ENCODE measurements at regions not wholly inside any gene's neighbourhood (a gene's known extent, or its start where the extent isn't known, plus 50 kb on each side); places are given as distances from the start of the nearest gene placed in this dataset.

DNA sequence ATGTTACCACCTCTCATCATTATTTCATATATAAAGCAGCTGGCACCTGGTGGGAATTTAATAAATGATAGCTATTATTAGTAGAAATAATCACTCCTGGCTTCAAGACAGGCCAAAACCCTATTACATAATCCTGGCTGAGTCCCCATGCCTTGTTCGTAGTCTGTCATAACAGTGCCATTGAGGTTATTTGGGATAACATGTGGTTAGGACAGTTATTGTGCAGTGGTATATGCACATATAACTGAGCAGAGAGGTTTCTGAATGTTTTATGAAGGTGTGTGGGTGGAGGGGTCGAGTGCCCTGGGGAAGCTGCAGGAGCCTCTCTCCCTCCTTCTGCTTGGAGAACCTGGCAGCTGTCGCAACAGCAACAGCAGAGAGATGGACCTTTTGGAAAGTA is 162.4 kb upstream of the NABP1 start:
- no peak for DNase-seq (ENCODE audit: low read depth)

DNA sequence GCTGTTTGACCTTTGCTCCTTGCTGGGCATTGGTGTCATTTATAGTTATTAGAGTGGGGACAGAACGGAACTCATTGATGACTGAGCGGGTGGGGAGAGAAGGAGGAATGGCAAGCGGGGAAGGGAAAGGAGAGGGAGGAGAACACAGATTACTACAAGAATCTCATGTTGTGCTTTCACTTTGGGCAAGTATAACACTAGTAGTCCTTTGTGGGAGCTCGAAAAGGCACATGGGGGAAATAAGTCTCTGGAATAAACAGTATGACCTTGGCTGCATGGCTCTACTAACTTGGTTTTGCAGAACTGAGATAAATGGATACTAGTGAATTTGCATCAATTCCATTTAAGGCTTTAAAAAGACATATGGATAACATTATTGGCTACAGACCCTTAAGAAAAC is 161.7 kb upstream of the NABP1 start:
- no peak for DNase-seq (ENCODE audit: low read depth)

DNA sequence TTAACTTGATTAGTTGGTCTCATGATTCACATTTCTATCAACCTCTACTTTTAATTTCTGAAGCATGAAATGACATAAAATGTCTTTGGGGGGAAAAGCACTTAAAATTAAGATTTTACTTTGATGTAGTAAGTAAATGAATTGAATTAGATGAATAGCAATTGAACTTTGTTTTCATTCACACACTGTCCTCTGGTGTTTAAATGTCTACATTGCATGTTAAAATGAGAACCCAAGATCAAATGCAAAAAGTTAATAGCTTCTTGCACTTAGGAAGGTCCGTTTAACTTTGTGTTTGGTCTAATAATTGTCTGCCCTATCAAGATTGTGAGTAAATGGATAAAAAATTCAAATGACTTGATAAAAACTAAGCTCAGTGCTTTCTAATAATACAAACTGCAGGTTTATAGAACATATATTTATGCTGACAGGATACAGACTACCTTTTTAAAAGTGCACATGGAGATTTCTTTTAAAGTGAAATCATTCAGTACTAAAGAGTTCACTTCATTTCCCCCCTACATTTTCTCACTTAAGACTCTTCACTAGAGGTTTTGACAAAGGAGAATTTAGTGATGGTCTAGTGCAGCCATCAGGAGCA is 156.2 kb upstream of the NABP1 start:
- DNase-seq (ENCODE audit: low read depth): no peak

DNA sequence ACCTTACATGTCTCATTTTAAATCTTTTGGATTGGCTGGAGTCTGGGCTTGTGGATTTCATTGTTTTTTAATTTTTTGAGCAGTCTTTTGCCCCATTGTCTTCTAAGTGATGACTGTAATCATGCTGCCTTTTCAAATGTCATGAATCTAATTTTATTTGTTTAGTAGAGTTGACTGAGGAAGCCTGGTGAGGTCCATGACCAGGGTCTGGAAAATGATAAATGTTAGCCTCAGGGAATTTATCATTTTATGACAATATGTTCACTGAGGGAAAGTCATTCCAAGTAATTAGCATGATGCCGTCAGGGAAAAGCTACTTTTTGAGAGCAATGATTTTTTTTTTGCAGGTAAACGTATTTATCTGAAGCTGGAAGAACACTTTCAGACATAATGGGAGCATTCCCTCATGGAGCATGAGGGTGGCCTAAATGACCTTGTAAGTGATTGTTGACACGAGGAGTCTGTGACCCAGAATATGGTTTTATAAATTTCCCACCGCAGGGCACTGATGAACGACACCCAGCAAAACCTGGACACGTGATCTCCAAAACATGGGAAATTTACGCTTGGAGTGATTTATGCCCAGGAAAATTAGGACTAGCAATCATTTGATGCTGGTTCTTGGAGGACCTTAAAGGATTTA is 155.3 kb upstream of the NABP1 start:
- no peak for DNase-seq (ENCODE audit: low read depth)

DNA sequence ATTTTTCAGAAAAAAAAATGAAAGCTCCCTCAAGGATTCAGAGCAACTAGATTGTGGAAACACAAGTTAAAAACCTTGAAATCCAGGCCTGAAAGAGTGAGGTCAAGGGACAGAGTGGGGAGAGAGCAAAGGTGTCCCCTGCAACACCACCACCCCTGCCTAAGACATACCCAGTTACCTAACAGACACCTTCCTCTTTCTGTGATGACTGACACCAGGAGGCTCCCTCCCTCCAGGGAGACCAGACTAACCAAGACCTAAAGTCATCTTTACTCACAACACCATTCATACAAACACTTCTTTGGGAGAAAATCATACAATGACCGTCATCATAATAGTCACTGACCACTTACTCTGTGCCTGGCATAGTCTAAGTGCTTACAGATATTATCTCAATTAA is 151.8 kb upstream of the NABP1 start:
- DNase-seq (ENCODE audit: low read depth): no peak

DNA sequence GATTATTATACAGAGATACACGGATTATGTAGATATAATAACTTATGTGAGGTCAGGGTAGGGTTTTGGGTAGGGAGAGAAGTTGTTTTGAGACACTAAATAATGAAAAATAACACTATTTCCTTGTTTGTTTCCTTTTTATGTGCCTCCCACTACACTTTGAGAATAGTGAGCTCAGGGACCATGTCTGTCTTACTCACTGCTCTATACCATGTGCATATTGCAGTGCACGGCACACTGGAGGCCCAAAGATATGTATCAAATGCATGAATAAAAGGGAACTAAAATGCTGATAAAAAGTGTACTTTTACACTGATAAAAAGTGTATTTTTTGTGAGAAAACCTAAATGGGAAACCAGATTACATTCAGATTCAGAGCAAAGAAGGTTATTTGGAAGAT is 151.4 kb upstream of the NABP1 start:
- no peak for DNase-seq (ENCODE audit: low read depth)

DNA sequence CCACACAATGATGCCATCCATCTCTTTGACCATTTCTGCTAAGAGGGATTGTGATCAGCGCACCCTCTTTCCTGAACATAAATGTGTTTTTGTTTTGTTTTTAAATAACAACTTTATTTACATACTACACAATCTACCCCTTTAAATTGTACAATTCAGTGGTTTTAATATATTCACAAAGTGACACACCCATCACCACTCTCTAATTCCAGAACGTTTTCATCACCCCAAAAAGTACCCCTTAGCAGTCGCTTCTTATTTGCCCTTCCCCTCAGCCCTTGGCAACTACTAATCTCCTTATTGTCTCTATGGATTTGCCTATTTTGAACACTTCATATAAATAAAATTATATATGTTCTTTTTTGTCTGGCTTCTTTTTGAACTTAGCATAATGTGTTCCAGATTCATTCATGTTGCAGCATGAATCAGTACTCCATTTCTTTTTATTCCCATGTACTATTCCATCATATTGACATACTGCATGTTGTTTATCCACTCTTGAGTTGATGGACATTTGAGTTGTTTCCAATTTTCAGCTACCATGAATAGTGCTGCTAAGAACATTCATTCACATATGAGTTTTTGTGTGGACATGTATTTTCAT is 150.9 kb upstream of the NABP1 start:
- no peak for DNase-seq (ENCODE audit: low read depth)

DNA sequence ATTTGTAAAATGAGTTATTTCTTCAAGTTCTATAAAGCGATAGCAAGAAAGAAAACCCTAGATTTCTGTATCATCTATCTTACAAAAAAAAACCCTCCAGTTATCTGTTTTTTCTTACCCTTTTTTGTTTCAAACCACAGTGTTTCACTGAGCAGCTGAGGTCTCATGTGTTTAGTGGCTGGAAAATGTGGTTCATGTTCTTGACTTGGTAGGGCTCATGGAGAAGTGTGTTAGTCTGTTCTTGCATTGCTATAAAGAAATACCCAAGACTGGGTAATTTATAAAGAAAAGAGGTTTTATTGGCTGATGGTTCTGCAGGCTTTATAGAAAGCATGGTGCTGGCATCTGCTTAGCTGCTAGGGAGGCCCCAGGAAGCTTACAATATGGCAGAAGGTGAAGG is 147.3 kb upstream of the NABP1 start:
- DNase-seq (ENCODE audit: low read depth): no peak

DNA sequence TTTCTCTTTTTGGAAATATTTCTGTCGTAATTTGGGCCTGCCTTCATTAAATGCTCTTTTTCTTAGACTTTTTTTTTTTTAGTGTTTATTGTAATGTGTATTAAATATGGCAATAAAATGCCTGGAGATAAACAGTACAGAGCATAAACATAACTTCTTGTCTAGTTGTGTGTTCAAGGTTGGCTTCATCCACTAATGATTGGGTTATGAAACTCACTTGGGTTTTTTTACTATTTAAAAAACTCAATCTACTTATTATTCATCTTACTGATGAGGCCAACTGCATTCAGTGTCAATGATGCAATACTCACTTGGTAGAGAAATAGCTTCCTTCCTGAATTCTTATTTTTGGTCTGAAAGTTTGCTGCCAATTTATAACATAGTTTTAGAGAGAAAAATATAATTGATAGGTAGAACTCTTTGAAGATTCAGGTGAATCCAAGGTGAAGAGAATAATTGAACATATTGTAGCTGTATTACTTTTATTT is 144.2 kb upstream of the NABP1 start:
- no peak for DNase-seq (ENCODE audit: low read depth)

DNA sequence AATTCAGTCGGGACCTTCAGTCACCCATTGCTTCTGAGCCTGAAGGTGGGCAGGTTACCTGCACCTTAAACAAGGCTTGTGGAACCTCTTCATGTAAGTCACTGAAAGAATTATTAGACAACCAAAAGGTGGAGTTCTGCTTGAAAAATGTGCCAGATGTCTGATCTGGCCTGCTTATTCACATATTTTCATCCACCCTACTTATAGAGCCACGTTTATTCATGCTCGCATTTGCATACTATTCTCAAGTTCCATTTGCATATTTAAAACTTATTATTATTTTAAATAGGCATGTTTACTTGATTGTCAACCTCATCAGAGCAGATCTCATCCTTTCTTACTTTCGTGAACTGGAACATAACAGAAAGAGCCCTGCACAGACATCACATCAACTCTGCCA is 140.0 kb upstream of the NABP1 start:
- no peak for DNase-seq (ENCODE audit: low read depth)

DNA sequence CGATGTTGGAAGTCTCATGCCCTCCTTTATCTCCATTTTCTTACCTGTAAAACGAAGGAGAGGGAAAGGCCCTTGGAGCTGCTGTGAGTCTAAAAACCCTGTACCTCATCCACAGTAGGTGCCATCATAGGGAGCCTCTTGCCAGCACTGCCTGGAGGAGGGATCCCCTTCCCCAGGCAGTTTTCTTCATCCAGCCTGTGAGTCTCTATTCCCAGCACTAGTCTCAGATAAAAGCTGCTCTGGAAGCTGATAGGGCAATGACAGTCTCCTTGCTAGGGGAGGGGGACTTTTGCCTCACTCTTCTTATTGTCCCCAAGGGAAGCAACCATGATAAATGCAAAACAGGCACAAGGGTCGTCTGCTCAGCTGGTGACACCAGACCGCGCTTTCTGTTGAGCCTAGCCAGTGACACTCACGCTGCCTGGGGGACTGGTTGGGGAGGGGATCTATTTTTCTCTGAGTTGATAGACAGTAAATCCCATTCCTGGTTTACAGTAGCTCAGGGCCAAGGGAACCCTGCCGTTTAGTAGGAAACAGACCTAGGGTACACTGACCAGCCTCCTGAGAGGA is 139.5 kb upstream of the NABP1 start:
- no peak for DNase-seq (ENCODE audit: low read depth)

DNA sequence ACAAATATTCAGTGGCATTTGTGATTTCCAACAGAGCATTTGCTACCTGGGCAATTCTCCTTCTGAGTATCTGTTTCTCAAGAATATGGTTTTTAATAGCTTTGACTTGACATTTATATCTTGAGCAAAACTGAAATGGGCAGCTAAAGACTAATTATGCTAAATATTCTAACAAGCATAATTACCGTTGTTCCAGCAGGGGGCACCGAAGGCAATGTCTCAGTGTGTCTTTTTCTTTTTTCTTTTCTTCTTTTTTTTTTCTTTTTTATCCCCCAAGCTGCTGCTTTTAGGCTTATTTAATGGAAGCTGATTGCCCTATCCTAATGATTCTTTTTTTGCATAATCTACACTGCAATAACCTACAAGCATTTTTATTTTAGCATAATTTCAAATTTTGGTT is 138.9 kb upstream of the NABP1 start:
- DNase-seq (ENCODE audit: low read depth): no peak

DNA sequence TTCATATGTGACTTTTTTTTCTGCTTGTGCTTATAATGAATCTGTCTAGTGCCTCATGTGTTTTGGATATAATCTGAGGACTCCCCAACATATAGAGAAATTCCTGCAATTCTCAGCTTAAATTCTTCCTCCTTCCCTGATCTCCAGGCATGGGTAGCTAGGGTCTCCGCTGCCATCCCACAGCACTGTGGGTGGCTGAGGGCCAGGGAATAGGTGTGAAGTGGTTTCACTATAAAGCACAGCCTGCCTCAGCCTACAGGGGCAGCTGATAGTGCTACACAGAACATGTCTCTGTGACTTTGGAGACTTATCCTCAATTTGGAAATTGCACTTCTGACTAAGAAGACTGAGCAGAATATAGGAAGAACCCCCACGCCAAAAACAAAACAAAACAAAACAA is 137.3 kb upstream of the NABP1 start:
- DNase-seq (ENCODE audit: low read depth): no peak

DNA sequence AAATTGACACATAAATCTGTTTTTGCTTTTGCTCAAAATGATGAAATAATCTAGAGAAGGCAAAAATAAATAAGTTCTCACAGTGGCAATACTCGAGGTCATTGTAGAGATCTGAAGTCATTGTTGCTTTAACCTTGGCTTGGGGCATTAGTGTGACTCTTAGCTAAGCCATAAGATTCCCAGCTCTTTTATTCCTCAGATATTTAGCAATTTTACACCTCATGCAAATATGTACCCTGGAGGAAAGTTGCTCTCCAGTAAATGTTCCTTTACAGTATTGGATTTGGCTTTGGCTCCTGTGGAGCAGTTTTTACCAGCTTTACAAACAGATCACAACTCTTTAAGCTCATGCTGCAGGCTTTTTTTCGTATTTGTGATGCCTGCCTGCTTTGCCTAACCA is 134.2 kb upstream of the NABP1 start:
- no peak for DNase-seq (ENCODE audit: low read depth)

DNA sequence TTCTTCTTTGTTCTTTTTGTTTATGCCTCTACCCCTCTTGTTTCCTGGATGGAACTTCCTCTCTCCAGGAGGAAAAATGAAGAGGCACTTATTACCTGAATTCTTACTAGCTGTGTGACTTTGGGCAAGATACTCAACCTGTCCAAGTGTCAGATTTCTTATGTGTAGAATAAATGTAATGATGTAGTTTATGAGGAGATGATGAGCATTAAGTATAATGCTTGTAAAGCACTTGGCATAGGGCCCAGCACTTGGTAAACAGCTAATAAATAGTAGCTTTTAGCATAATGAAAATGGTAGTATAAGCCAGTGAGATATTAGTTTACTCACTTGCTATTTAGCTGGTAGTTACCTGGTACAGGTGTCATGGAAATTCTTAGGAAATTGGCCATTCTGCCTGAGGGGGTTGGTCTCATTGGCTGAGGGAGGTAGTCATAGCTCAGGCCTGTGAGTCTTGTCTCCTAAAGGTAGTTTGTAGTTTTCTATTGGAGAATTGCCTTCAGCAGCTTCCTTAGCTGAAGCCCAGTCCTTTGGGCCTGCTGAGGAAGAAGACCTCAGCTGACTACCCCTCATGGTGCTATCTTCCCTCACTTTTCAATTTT is 133.4 kb upstream of the NABP1 start:
- DNase-seq (ENCODE audit: low read depth): no peak

DNA sequence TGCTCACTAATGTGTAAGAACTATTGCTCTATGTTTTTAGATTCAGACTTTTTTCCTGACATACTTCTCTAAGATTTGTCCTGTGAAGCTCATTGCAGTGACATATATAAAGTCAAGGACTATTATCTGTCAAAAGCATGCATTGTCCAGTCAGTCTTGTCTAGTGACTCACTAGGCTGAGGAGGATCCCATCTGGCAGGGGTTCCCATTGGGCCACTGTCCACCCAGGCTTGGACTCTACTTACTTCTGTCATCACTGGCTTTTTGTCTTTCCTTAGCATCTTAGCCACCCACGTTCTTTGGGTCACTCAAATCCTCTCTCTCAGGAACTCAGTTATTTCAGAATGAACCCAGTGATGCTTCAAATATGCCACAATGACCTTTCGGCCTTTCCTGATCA is 132.6 kb upstream of the NABP1 start:
- DNase-seq (ENCODE audit: low read depth): no peak

DNA sequence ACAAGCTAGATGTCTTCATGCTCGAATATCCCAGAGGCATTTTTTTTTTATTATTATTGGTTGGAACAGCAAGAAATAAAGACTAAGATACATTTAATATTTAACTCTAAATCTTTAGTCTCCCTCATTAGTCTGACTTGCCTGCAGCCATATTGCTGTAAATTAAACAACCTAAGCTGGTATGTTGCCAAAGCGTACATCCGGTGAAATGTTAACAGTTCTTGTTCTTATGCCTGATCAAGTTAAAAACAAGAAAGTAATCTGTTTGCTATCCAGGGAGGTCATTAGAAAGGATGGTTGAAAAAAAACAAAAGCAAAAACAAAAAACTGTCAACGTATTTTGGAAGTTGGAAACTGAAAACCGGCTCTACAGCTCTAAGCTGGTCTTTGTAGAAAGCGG is 125.9 kb upstream of the NABP1 start:
- no peak for DNase-seq (ENCODE audit: low read depth)

DNA sequence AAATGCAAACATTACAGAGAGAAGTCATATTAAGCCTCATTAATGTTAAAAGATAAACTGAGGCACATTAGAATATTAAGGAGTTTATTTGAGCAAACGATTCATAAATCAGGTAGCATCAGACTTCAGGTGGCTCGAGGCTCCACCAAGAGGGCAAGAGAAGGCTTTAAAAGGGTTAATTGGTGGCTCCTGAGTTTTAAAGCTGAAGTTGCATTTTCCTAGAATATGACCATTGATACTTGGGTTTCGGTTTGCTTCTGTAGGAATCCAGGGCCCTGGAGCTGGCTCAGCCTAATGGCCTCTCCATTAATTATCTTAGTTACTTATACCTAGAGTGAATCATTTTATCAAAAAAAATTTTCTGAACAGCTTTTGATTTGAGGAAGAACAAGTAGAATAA is 123.7 kb upstream of the NABP1 start:
- DNase-seq (ENCODE audit: low read depth): no peak

DNA sequence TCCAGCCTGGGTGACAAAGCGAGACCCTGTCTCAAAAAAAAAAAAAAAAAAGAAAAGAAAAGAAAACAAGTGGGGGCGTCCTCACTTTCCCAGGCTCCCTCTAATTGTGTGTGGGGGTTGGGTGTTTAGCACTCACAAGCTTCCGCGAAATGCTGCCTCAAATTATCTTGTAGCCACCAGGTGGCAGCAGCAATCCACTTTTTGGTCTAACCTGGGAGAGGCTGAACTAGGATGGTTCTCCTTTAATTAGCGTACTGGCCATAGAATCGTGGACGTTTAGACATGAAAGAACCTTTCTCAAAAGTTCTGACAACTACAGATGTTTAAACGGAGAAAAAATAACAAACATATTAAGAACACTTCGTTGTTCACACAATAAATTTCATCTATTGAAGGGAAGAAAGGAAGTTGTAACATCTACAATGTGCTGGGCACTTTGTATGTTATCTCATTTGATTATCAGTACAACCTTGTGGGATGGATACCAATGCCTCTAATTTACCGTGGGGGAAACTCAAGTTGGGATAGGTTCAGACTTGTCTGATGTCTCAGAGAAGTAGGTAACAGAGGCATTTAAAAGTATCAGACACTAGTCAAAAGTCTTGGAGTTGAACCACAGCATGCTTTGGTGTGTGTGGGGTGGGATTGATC is 122.7 kb upstream of the NABP1 start:
- peak; percentile 73 for DNase-seq (ENCODE audit: low read depth)

DNA sequence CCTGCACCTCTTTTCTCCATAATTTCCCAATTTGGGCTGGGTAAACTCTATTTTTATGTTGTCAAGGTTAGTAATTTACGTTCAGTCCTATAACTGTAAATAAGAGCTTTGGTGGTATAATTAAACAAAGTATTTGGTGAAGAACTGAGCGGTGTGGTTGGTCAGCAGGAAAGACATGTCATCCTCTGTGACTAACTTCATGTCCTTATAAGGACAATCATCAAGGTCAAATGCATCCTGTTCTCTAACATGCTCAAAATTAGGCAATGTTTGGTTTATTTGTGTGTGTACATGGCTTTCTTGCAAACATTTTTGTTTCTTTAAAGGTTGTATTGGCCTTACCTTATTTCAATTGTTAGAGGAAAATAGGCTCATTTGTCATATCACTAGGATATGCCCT is 121.5 kb upstream of the NABP1 start:
- no peak for DNase-seq (ENCODE audit: low read depth)

DNA sequence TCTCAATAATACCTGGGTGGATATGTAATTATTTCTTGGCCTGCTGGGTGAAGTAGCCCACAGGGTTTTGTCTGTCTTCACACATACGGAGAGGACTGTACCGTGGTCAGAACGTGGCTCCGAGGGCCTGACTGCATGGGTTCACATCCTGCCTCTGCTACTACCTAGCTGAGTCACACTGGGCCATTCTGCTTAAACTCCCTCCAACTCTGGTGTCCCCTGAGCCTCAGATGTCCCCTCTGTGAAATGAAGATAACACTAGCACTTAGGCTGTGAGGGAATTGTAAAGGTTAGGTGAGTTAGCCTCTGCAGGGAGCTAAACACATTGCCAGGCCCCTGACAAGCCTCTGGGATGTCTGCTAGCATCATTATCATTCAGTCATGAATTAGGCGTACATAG is 120.1 kb upstream of the NABP1 start:
- DNase-seq (ENCODE audit: low read depth): no peak

DNA sequence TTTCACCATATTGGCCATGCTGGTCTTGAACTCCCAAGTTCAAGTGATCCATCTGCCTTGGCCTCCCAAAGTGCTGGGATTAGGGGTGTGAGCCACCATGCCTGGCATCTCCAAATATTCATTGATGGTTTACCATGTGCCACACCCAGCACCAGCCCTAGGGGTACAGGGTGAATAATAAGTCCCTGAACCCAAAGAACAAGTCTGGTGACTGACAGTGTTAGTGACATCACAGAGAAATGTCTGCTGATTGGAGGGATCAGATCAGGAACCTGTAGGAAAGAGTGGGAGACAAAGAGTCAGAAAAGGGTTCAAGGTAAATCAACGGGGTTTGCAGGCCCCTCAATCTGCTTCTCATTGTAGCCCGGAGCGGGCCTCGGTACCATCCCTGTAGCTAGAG is 118.4 kb upstream of the NABP1 start:
- DNase-seq (ENCODE audit: low read depth): no peak
